RKO (cell line): ENCODE measurements at regions not wholly inside any gene's neighbourhood (a gene's known extent, or its start where the extent isn't known, plus 50 kb on each side); places are given as distances from the start of the nearest gene placed in this dataset.
"Not testable (repeated sequence)": the region's sequence is repeated elsewhere in the genome, so short reads cannot be mapped to it uniquely, and the experiment has no call there.

Experiments
- DNase-seq: peaks from one replicate; pipeline ENCODE4 v3.0.0-alpha.2; 2016; ENCODE audit warnings: low spot score

- DNase-seq, result no peak
Observed at GRCh38 chr12:131543040-131543439, 167.8 kb upstream of the SFSWAP start.

- no peak for DNase-seq
Observed at GRCh38 chr12:131547555-131547954, 163.3 kb upstream of the SFSWAP start.

GRCh38 chr12:131550121-131550520 is 160.8 kb upstream of the SFSWAP start:
- DNase-seq, result no peak

GRCh38 chr12:131551675-131552491 is 159.0 kb upstream of the SFSWAP start:
- DNase-seq, result no peak

GRCh38 chr12:131552492-131552863 is 158.4 kb upstream of the SFSWAP start:
- DNase-seq, result no peak

- no peak for DNase-seq
Observed at GRCh38 chr12:131553096-131553777, 157.7 kb upstream of the SFSWAP start.

GRCh38 chr12:131555197-131555846 is 155.6 kb upstream of the SFSWAP start:
- DNase-seq, result no peak

GRCh38 chr12:131555866-131556265 is 155.0 kb upstream of the SFSWAP start:
- DNase-seq, result no peak

- no peak for DNase-seq
Observed at GRCh38 chr12:131557078-131557709, 153.7 kb upstream of the SFSWAP start.

GRCh38 chr12:131559517-131560516 is 151.1 kb upstream of the SFSWAP start:
- DNase-seq, result no peak

GRCh38 chr12:131561051-131561450 is 149.8 kb upstream of the SFSWAP start:
- no peak for DNase-seq

- no peak for DNase-seq
Observed at GRCh38 chr12:131561891-131562684, 148.8 kb upstream of the SFSWAP start.

- DNase-seq, result not testable (repeated sequence)
Observed at GRCh38 chr12:131564138-131564727, 146.7 kb upstream of the SFSWAP start.

GRCh38 chr12:131564845-131565244 is 146.0 kb upstream of the SFSWAP start:
- DNase-seq, result no peak

GRCh38 chr12:131565267-131566015 is 145.4 kb upstream of the SFSWAP start:
- DNase-seq, result no peak

GRCh38 chr12:131568336-131568735 is 142.6 kb upstream of the SFSWAP start:
- DNase-seq, result no peak

GRCh38 chr12:131570596-131570995 is 140.3 kb upstream of the SFSWAP start:
- no peak for DNase-seq

GRCh38 chr12:131571827-131572226 is 139.1 kb upstream of the SFSWAP start:
- DNase-seq, result no peak

GRCh38 chr12:131572626-131573025 is 138.3 kb upstream of the SFSWAP start:
- no peak for DNase-seq
